Motor neuron (in vitro differentiated cells): ENCODE measurements at regions not wholly inside any gene's neighbourhood (a gene's known extent, or its start where the extent isn't known, plus 50 kb on each side); places are given as distances from the start of the nearest gene placed in this dataset.

ENCODE experiments used
- ATAC-seq, 8 experiments: fragments of 200-7000 bp; cut with Tn5 transposase; replicated peaks in 6 of 8; 2 replicates each; pipeline ENCODE4 v1.8.0; 2021; ENCODE audit warnings: mild to moderate bottlenecking in 8 of 8, moderate library complexity in 8 of 8
- H3K27ac ChIP-seq, 2 donors: fragments of 250-450 bp; sonication (Bioruptor Pico); 2 replicates each; pipeline ENCODE4 v1.9.0; 2021; ENCODE audit warnings: antibody characterized with exemption in 2 of 2, mild to moderate bottlenecking in 2 of 2, moderate library complexity in 1 of 2
- H3K4me1 ChIP-seq, 2 donors: fragments of 250-450 bp; sonication (Bioruptor Pico); replicated peaks in 1 of 2; 2 replicates each; pipeline ENCODE4 v1.6.1; 2021; ENCODE audit warnings: antibody characterized with exemption in 2 of 2, mild to moderate bottlenecking in 2 of 2, moderate library complexity in 1 of 2
- H3K4me3 ChIP-seq, 5 donors: fragments of 250-450 bp; sonication (Bioruptor Pico); 2 replicates each; pipeline ENCODE4 v1.9.0; 2021; ENCODE audit warnings: antibody characterized with exemption in 5 of 5, mild to moderate bottlenecking in 5 of 5, moderate library complexity in 4 of 5
- WGBS, 10 experiments: fragments of 450-650 bp; shearing (Covaris generic); methylation state at CpG; one replicate each; pipeline ENCODE4 v1.0.0; 2022; 5-methylcytosine and 5-hydroxymethylcytosine counted together
- in situ Hi-C, 9 experiments: fragments of 400-800 bp; cut with MboI; loops; one replicate each; pipeline ENCODE4 v1.15.0; 2021; ENCODE audit warnings: low sequenced_read_pairs in 9 of 9, low pct_unique_long_range_greater_than_20kb in 2 of 9; ENCODE audit not compliant: unreplicated experiment in 9 of 9

DNA sequence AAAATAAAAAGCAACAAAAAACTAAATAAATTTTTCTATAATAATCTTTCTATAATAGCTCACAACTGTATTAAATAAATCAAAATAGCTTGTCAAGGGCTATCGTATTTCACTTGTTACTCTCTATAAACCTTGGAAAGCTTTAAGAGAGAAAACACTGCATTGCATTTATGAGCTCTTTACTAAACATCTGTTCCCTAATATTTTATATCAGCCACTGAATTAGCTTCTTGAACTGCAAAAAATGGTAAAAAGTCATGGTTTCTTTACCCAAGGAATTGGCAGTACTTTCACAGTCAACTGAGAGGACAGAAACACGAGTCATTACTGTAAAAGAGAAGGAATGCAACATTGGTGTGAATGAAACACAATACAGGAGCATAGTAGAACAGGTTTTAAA, 671.2 kb downstream of the PCDH18 start:
- ATAC-seq, result no peak
- no peak overlapping the region for H3K4me3 ChIP-seq
- in situ Hi-C loops, result no loop called here
- H3K4me1 ChIP-seq, result no peaks in the 10 kb centered on the region
- 9 to 100% (median 85%) methylated on average over 1 to 2 of the region's 2 CpGs; no CpG with 5 or more reads in 1 of the 10 experiments for WGBS, 10 experiments
- H3K27ac ChIP-seq, result no peak overlapping the region

GRCh38 chr4:136858903-136859302, 673.4 kb downstream of the PCDH18 start:
- no peak for ATAC-seq
- no peaks in the 10 kb centered on the region for H3K4me1 ChIP-seq
- H3K27ac ChIP-seq, result no peak overlapping the region
- in situ Hi-C loops, result no loop called here
- no peak overlapping the region for H3K4me3 ChIP-seq

DNA sequence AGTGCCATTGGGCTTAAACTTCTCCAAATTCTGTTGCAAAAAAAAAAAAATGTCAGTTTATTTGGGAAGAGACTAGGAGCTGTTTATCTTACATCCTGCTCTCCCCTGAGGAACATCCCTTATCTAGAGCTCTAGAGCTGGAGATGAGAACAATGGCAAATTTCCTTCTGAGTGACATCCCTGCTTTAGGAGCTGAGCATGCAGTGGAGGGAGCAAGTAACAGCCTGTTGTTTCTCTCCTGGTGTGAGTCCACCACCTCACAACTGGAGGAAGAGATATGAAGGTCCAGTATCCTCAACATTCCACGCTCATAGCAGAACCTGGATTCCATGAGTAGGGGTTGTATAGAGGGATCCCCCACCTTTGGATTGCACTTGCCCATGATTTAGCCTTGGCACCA, 676.4 kb downstream of the PCDH18 start:
- in situ Hi-C loops, result no loop called here
- 100% methylated on average over 1 of the region's 1 CpG; no CpG with 5 or more reads in 5 of the 10 experiments for WGBS, 10 experiments
- H3K27ac ChIP-seq, result no peak overlapping the region

DNA sequence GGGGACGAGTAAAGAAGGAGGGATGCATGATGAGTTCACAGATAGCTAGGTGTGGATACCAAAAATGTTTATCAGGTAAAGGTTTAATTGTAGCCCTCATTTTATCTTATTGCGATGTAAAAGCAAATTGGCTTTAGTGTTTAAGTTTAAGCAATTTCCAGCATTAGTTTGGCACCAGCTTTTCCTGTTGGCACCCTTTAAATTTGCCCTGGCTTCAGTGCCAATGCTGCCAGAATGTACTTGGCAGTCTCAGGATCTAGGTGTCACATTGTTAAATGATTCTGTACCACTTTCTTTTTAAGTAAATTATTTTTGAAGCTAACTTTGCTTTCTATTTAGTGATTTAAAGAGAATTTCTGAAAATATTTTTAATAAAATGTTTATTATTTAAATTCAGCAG, 681.8 kb downstream of the PCDH18 start:
- no peak for ATAC-seq

More for the DNA sequence above, 676.4 kb downstream of the PCDH18 start:
- no peak overlapping the region for H3K4me3 ChIP-seq
- H3K4me1 ChIP-seq, result no peaks in the 10 kb centered on the region
- ATAC-seq, result no peak

GRCh38 chr4:136847881-136848621, 684.2 kb downstream of the PCDH18 start:
- H3K4me3 ChIP-seq, result no peak overlapping the region
- H3K4me1 ChIP-seq, result no peaks in the 10 kb centered on the region
- 50 to 100% (median 93%) methylated on average over 1 to 6 of the region's 6 CpGs; no CpG with 5 or more reads in 2 of the 10 experiments for WGBS, 10 experiments
- no peak overlapping the region for H3K27ac ChIP-seq
- ATAC-seq, result no peak
- in situ Hi-C loops, result no loop called here

More for the DNA sequence above, 681.8 kb downstream of the PCDH18 start:
- no peaks in the 10 kb centered on the region for H3K4me1 ChIP-seq
- 0 to 94% (median 78%) methylated on average over 1 to 2 of the region's 2 CpGs; no CpG with 5 or more reads in 1 of the 10 experiments for WGBS, 10 experiments
- in situ Hi-C loops, result no loop called here
- H3K27ac ChIP-seq, result no peak overlapping the region
- no peak overlapping the region for H3K4me3 ChIP-seq

DNA sequence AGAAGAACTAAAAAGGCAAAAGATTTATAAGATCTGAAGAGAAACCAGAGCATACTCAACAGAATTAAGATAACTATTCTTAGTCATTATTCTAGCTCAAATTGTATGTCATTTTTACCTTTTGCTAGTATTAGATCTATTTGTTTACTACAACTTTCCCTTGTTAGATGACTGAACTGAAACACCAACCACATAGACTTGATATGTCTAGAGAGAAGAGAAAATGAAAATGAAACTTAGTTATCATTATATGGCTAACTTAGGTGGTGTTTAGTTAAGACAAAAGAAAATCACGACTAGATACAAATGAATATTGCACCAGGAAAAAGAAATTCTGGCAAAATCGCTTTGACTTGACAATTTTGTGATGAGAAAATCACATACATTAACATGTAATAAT, 690.8 kb downstream of the PCDH18 start:
- in situ Hi-C loops, result no loop called here
- Histone ChIP-seq H3K27ac (no peak overlapping the region), H3K4me3 (no peak overlapping the region), H3K4me1 (no peaks in the 10 kb centered on the region)
- WGBS, 10 experiments, result 0 to 100% (median 38%) methylated on average over 1 to 2 of the region's 2 CpGs; no CpG with 5 or more reads in 1 of the 10 experiments
- no peak for ATAC-seq

DNA sequence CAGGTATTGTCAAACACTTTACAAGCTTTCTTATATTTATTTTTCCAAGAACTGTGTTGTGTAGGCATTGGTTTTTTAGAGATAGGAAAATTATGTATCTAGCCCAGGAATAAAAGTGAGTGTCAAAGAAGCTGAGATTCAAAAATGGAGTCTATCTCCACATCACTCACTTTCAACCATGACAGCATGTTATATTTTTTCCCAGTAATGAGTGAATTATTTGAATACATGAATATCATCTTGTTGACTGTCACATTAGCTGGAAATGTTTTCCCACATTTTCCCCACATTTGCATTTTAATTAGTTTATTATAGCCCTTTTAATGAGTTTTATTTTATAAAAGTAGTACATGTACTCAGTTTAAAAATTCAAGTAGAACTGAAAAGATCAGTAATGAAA, 693.7 kb downstream of the PCDH18 start:
- no peaks in the 10 kb centered on the region for H3K4me1 ChIP-seq
- in situ Hi-C loops, result no loop called here
- ATAC-seq, result no peak
- H3K27ac ChIP-seq, result no peak overlapping the region
- H3K4me3 ChIP-seq, result no peak overlapping the region

DNA sequence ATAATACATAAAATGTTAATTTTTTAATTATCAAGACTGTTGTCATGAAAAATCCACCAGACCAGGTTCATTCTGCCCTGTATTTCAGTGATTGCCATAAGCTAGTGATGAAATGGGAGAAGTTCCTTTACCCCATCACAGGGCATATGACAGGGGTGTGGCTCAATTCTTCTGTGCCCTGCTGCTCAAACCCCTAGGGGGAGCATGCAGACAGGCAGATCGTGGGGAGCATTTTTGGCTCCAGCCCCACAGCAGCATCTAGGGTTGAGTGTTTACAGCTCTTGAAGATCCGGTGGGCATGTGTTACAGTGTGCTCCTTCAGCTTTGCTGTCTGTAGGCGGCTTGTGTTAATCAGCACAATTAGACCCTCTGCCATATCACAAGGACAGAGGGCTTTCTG, 700.7 kb downstream of the PCDH18 start:
- in situ Hi-C loops, result no loop called here
- ATAC-seq, result peak in 1 of 8 experiments; percentile 26
- 25 to 92% (median 60%) methylated on average over 1 to 3 of the region's 3 CpGs; no CpG with 5 or more reads in 6 of the 10 experiments for WGBS, 10 experiments
- Histone ChIP-seq H3K4me3 (no peak overlapping the region), H3K27ac (no peak overlapping the region), H3K4me1 (no peaks in the 10 kb centered on the region)

DNA sequence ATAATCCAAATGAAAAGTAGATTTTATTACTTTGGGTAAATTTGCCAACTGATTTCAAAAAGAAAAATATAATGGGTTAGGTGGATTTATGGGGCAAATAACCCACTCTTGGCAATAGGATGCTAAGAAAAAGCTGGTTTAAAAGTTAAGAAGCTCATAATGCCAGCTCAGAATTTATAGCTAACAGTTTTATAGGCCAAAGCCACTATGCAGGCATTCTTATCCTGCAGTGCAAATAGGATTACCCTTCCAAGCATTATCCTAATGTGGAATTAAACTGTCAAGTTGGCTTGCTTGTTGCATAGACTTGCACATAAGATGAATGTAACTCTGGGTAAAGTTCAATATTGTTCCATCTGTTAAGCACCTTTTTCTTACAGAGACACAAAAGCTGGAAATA, 703.0 kb downstream of the PCDH18 start:
- in situ Hi-C loops, result no loop called here
- Histone ChIP-seq H3K27ac (no peak overlapping the region), H3K4me1 (no peaks in the 10 kb centered on the region), H3K4me3 (no peak overlapping the region)
- ATAC-seq, result peak in 2 of 8 experiments; percentile 62

DNA sequence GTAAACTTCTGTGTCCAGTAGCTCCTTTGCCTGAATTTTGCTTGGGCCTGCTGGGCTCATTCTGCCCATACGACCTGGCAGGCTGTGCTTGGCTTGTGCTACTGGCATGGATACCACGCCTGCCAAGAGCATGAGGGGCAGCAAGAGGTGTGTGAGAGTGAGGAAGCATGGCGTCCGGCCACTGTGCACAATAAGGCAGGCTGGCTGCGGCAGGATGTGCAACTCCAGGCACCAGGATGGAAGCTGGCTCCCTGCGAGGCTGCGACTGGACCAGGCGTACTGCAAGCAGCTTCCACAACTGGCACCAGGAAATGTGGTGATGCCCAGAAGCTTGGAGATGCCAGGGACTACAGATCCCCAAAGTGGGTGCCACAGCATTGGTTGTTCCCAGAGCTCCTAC, 709.3 kb downstream of the PCDH18 start:
- no peak for ATAC-seq
- no peak overlapping the region for H3K4me3 ChIP-seq
- in situ Hi-C loops, result no loop called here
- H3K27ac ChIP-seq, result no peak overlapping the region
- 3 to 100% (median 93%) methylated on average over 2 to 5 of the region's 8 CpGs; no CpG with 5 or more reads in 5 of the 10 experiments for WGBS, 10 experiments
- no peaks in the 10 kb centered on the region for H3K4me1 ChIP-seq

GRCh38 chr4:136818811-136819330, 713.4 kb downstream of the PCDH18 start:
- in situ Hi-C loops, result no loop called here
- H3K4me3 ChIP-seq, result no peak overlapping the region
- no peak for ATAC-seq

DNA sequence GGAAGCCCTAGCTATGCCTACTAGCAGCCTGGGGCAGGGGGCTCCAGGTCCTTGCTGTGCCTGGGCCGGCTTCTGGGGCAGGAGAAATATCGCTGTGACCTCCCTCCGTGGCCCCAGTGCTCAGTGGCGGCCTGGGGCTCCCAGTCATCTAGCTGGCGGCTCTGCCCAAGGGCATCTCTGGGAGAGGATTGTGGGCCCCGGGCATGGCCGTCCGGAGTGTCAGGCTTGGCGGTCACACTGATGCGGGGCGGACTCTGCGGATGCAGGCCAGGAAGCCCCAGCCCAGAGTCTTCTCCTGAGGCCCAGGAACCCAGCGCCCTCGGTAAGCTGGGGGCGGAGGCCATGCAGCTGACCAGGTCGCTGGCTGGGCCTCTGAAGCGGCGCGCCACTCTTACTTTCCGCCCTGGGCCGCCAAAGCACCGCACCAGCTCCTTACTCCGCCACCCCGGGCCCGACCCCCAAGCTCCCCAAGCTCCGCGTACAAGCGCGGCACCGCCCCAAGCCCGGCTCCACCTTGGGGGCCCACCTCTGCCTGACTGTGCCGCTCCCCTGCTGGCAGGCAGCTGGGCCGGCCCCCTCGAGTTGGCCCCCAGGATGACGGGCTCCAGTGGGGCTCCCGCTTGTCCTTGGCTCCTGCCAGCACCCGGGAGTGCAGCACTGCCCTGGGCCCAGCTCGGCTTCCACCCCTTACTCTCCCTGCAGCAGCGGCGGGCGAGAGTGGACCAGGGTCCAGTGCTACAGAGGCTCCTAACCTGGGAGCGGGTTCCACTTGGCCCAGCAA, 720.0 kb downstream of the PCDH18 start:
- in situ Hi-C loops, result no loop called here
- whole genome bisulfite sequencing, 10 experiments, result 27 to 100% (median 94%) methylated on average over 2 to 8 of the region's 42 CpGs; no CpG with 5 or more reads in 6 of the 10 experiments

More at GRCh38 chr4:136818811-136819330, 713.4 kb downstream of the PCDH18 start:
- no peaks in the 10 kb centered on the region for H3K4me1 ChIP-seq
- 0 to 93% (median 39%) methylated on average over 1 of the region's 1 CpG for WGBS, 10 experiments
- H3K27ac ChIP-seq, result no peak overlapping the region

GRCh38 chr4:136811496-136812077, 720.7 kb downstream of the PCDH18 start:
- WGBS, 10 experiments, result 20 to 100% (median 76%) methylated on average over 1 to 4 of the region's 14 CpGs; no CpG with 5 or more reads in 4 of the 10 experiments
- no peak for ATAC-seq
- in situ Hi-C loops, result no loop called here

More for the DNA sequence above, 720.0 kb downstream of the PCDH18 start:
- H3K27ac ChIP-seq, result no peak overlapping the region
- no peaks in the 10 kb centered on the region for H3K4me1 ChIP-seq
- ATAC-seq, result no peak
- no peak overlapping the region for H3K4me3 ChIP-seq

More at GRCh38 chr4:136811496-136812077, 720.7 kb downstream of the PCDH18 start:
- H3K4me3 ChIP-seq, result no peak overlapping the region
- no peak overlapping the region for H3K27ac ChIP-seq
- no peaks in the 10 kb centered on the region for H3K4me1 ChIP-seq
